ENCODE measurements at regions not wholly inside any gene's neighbourhood (a gene's known extent, or its start where the extent isn't known, plus 50 kb on each side); places are given as distances from the start of the nearest gene placed in this dataset.
"Not testable (repeated sequence)": the region's sequence is repeated elsewhere in the genome, so short reads cannot be mapped to it uniquely, and the experiment has no call there.

DNA sequence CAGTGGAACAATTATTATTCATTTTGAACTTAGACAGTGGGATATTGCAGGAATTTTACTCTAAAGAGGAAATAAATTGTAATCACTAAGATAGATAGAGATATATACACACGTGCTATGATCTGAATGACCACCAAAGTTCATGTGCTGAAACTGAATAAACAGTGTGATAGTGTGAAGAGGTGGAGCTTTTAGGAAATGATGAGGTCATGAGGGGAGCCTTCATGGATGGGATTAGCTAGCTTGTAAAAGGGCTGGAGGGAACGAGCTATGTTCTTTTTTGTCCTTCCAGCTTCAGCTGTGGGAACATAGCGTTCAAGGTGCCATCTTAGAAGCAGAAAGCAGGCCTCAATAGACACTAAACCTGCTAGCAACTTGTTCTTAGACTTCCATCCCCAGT, 191.5 kb upstream of the LRIG3 start:
- no peaks in the 10 kb centered on the region for H3K9me3 Mint-ChIP-seq
- DNase-seq (no peak), ATAC-seq (no peak)
- no peaks in the 10 kb centered on the region for H3K27me3 Mint-ChIP-seq (ENCODE audit: low read depth)
- H3K36me3 Mint-ChIP-seq (ENCODE audit: insufficient read depth) = no peaks in the 10 kb centered on the region
- H3K4me3 Mint-ChIP-seq = no peak overlapping the region
- no peaks in the 10 kb centered on the region for H3K4me1 Mint-ChIP-seq (ENCODE audit: low read depth)

DNA sequence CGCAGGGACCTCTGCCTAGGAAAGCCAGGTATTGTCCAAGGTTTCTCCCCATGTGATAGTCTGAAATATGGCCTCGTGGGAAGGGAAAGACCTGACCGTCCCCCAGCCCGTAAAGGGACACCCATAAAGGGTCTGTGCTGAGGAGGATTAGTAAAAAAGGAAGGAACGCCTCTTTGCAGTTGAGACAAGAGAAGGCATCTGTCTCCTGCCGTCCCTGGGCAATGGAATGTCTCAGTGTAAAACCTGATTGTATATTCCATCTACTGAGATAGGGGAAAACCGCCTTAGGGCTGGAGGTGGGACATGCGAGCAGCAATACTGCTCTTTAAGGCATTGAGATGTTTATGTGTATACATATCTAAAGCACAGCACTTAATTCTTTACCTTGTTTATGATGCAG, 188.2 kb upstream of the LRIG3 start:
- DNase-seq; H3K36me3 Mint-ChIP-seq (ENCODE audit: insufficient read depth); H3K9me3 Mint-ChIP-seq; H3K4me1 Mint-ChIP-seq (ENCODE audit: low read depth); H3K27me3 Mint-ChIP-seq (ENCODE audit: low read depth); H3K4me3 Mint-ChIP-seq; ATAC-seq: not testable (repeated sequence)

DNA sequence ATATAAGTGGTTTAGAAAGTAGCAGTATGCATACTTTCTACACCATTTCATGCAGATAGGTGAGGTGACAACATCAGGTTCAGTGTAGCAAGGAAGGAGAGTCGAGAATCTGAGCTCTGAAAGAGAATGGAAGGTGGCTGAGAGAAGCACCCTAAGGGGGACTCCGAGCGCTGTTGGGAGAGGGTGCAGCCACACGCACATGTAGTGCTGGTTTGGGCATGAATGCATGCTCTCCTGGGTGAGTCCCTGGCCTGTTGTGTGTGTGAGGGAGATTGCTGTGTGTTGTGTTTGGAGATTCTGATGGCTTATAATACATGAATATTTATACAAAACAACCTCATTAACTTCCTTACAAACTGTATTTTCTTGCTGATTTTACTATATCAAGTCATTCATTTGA, 180.3 kb upstream of the LRIG3 start:
- Mint-ChIP-seq H3K9me3 (no peaks in the 10 kb centered on the region), H3K27me3 (ENCODE audit: low read depth) (no peaks in the 10 kb centered on the region), H3K36me3 (ENCODE audit: insufficient read depth) (no peaks in the 10 kb centered on the region), H3K4me1 (ENCODE audit: low read depth) (no peaks in the 10 kb centered on the region), H3K4me3 (no peak overlapping the region)
- ATAC-seq (no peak), DNase-seq (no peak)

DNA sequence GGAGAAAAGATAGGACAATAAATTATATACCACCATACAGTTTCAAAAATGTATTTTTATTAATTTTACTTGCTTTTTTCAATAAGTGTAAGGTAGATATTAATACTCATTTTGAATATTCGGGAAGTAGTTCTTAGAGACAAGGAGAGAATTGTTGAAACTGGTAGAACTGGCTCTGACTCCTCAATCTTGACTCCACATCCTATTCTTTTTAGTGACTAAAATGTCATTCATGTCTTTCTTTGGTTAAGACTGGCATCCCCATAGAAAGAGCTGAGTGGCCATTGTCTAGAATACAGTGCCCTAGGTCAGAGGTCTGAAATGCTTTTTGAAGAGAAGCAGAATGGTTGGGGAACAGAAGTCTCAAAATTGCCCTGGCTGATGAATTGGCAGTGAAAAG, 177.6 kb upstream of the LRIG3 start:
- Mint-ChIP-seq H3K4me3 (no peak overlapping the region), H3K27me3 (ENCODE audit: low read depth) (no peaks in the 10 kb centered on the region), H3K4me1 (ENCODE audit: low read depth) (no peaks in the 10 kb centered on the region), H3K9me3 (no peaks in the 10 kb centered on the region), H3K36me3 (ENCODE audit: insufficient read depth) (no peaks in the 10 kb centered on the region)
- DNase-seq (no peak), ATAC-seq (no peak)

DNA sequence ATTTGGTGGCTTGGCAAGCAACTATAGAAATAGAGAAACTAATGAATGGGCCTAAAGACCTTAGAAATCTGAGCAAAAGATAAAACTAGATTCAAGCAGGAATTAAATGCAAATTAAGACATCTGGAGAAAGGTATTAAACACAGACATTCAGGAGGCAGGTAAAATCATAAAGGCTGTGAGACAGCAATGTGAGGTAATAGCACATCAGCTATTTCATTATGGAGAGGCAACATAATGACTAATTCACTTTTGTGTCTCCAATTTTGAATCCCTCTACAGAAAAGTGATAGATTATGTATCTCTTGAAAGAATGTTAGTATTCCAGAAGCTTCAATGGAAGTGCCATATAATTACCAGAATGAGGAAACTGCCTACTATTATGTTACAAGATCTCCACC, 175.9 kb upstream of the LRIG3 start:
- no peaks in the 10 kb centered on the region for H3K9me3 Mint-ChIP-seq
- no peaks in the 10 kb centered on the region for H3K36me3 Mint-ChIP-seq (ENCODE audit: insufficient read depth)
- DNase-seq = no peak
- no peaks in the 10 kb centered on the region for H3K27me3 Mint-ChIP-seq (ENCODE audit: low read depth)
- no peak overlapping the region for H3K4me3 Mint-ChIP-seq
- H3K4me1 Mint-ChIP-seq (ENCODE audit: low read depth) = no peaks in the 10 kb centered on the region
- no peak for ATAC-seq

DNA sequence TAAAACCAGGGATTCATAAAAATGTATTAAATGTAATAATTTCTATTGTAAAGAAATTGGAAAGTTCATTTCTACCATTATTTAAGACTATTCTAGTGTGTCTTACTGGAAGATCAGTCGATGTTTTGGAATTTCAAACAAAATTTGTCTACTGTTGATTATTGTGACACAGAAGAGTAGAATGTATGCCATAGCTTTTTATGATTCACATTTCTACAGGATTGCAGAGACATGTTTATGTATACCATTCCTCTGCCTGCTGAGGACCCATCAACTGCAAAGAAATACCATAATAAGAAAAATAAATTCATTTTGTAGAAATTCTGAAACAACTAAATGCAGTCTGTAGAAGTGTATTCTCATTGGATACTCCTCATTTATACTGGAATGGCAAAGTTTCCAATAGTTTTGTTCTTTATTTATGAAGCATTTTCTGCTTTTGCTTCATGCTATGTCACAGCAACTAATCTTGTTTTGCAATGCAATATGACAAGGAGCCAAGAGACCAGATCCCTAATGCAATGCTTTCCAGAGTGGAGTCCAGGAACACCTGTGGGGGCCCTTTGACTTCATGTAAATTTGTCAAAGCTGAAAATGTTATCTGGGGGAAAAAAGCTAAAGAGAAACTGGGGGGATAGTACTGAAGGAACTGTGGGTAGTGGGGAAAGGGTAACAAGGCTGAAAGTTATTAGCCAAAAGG, 172.9 kb upstream of the LRIG3 start:
- Mint-ChIP-seq H3K4me1 (ENCODE audit: low read depth) (no peaks in the 10 kb centered on the region), H3K27me3 (ENCODE audit: low read depth) (no peaks in the 10 kb centered on the region), H3K9me3 (no peaks in the 10 kb centered on the region), H3K36me3 (ENCODE audit: insufficient read depth) (no peaks in the 10 kb centered on the region), H3K4me3 (no peak overlapping the region)
- DNase-seq = no peak
- no peak for ATAC-seq

DNA sequence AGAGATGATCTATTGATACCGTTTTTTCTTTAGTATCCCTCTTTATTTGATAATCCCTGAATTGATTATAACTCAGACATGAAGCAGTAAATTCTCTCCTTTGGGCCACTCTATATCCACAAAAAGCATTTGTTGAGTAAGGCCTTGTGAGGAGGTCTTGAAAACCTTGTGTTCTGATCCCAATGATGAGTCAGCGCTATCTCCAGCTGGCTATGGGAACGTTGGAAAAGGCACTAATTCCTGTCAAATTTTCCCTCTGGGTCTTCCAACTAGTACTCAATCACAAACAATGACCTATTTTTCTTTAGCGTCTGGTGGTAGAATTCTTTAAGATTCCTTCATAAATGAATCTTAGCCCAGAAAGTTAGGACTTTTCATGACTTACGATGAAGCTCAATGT, 168.4 kb upstream of the LRIG3 start:
- DNase-seq (no peak), ATAC-seq (no peak)
- H3K36me3 Mint-ChIP-seq (ENCODE audit: insufficient read depth) = no peaks in the 10 kb centered on the region
- H3K4me3 Mint-ChIP-seq = no peak overlapping the region
- no peaks in the 10 kb centered on the region for H3K9me3 Mint-ChIP-seq
- peaks cover 3% of the 10 kb centered on the region for H3K27me3 Mint-ChIP-seq (ENCODE audit: low read depth)
- no peaks in the 10 kb centered on the region for H3K4me1 Mint-ChIP-seq (ENCODE audit: low read depth)

DNA sequence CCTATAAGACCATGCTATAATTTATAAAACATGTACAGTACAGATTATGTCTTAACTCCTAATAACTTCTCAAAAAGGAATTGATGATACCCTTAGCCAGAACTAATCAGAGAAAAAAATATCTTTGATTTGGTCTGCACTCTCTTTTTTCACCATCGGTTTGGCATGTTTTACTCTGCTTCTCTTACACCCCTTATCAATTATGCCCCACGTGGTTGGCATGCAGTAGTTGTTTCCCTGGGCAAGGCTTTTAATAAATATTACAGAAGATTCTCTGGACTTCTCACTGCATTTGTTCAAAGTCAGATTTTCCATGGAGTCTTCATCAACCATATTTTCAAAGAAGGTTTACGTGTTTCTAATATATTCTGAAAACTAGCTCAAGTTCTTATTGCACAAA, 167.4 kb upstream of the LRIG3 start:
- no peaks in the 10 kb centered on the region for H3K36me3 Mint-ChIP-seq (ENCODE audit: insufficient read depth)
- no peaks in the 10 kb centered on the region for H3K9me3 Mint-ChIP-seq
- no peak for ATAC-seq
- H3K4me3 Mint-ChIP-seq = no peak overlapping the region
- DNase-seq = no peak
- H3K27me3 Mint-ChIP-seq (ENCODE audit: low read depth) = peaks cover 3% of the 10 kb centered on the region
- H3K4me1 Mint-ChIP-seq (ENCODE audit: low read depth) = no peaks in the 10 kb centered on the region

DNA sequence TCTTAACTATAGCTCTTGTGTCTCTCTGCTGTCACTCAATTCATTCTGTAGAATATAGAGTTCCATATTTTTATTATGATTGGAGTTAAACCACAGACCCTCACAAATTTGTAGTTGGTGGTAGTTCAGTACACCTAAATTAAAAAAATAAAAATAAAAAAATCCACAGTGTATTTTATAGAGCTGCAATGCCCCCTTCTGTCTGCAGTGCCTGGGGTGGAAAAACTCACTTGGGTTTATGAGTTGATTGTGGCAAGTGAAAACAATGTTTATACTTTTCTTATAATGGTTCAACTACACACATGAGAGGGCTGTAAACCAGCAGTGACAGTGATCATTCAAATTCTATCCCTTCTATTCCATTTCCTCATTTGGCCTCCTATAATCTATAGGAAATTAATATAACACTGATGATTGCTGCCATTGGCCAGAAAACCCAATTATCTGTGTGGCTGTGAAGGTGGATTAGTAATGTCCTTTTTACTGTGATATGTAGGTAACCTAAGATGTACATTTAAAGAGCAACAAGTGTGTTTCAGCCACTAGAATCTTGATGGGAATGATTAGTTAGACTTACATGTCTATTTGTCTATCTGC, 166.9 kb upstream of the LRIG3 start:
- Mint-ChIP-seq H3K4me3 (no peak overlapping the region), H3K4me1 (ENCODE audit: low read depth) (no peaks in the 10 kb centered on the region), H3K36me3 (ENCODE audit: insufficient read depth) (no peaks in the 10 kb centered on the region), H3K9me3 (no peaks in the 10 kb centered on the region), H3K27me3 (ENCODE audit: low read depth) (peaks cover 3% of the 10 kb centered on the region)
- ATAC-seq (no peak), DNase-seq (no peak)

DNA sequence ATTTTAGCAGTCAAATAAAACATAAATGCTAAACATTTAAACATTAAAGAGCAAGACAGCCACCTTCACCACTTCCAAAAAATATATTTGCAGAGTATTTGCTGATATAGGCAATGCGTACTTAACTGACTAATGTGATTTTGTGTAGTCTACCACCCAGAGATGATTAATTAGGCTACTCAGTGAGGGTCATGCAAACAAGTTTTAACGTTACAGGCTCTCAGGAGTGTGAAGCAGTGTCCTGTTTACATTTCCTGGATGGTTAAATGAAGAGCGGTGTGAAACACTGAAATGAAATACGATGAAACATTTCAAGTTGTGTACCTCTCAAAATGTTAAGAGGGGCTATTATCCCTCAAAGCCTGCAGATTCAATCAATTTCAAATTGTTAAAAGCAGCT, 165.8 kb upstream of the LRIG3 start:
- Mint-ChIP-seq H3K27me3 (ENCODE audit: low read depth) (peaks cover 3% of the 10 kb centered on the region), H3K9me3 (no peaks in the 10 kb centered on the region), H3K4me3 (no peak overlapping the region), H3K4me1 (ENCODE audit: low read depth) (no peaks in the 10 kb centered on the region), H3K36me3 (ENCODE audit: insufficient read depth) (no peaks in the 10 kb centered on the region)
- no peak for DNase-seq
- no peak for ATAC-seq

DNA sequence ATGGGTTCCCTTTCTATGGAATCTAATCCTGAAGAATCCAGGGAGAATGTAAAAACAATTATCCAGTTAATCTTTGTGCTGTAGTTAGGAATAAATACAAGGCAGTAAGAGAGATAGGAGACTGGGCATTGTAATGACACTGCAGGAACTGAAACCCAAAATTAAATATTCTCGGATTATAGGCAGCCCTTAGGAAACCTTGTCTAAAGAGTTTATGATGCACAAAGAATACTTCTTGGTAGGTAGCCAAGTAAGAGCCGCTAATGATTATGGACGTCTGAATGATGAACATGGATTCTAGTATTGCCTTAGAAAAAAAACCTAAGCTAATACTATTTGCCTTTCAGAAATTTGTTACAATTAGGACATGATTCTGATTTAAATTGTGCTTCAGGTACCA, 165.4 kb upstream of the LRIG3 start:
- no peak for DNase-seq
- H3K9me3 Mint-ChIP-seq = no peaks in the 10 kb centered on the region
- no peaks in the 10 kb centered on the region for H3K36me3 Mint-ChIP-seq (ENCODE audit: insufficient read depth)

DNA sequence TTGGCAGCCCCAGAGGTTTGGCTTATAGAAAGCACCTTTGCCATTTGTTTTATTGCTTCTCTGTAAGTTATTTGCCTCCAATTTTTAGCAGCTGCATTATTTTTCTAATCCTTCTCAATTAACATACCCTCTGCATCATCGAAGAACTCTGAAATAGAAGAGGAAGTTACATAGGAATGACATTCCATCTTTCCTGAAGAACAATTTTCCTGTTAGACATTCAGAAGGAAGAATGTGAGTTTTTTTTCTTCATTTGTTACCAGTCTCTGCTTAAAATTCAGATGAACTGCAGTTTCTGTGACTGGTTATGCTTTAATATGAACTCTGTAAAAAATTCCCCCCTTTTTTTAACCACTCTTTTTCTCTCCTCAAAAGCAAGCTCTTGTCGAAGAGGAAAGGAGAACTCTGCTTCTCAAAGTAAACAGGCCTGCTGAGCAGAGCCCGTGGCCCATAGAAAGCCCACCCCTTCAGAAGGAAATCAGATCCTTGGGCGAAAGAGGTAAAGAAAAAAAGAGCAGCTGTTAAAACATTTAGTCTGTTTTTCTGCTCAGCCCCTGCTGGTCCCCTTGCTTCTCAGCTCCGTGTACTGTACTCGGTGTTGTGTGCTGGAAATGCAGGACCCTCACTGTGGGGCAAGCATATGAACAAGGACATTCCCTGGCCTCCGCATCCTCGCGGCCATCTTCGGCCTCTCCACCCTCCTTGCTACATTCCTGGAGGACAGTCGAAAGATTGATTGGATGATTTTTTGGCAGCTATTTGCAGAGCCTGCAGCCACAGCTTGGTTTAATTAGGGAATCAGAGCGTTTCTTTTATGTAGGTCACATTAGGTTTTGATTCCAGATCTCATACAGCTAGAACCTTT, 164.4 kb upstream of the LRIG3 start:
- Mint-ChIP-seq H3K4me1 (ENCODE audit: low read depth) (no peaks in the 10 kb centered on the region), H3K27me3 (ENCODE audit: low read depth) (peaks cover 3% of the 10 kb centered on the region), H3K9me3 (no peaks in the 10 kb centered on the region), H3K4me3 (no peak overlapping the region), H3K36me3 (ENCODE audit: insufficient read depth) (no peaks in the 10 kb centered on the region)
- DNase-seq = no peak
- no peak for ATAC-seq

More for the DNA sequence above, 165.4 kb upstream of the LRIG3 start:
- Mint-ChIP-seq H3K4me3 (no peak overlapping the region), H3K4me1 (ENCODE audit: low read depth) (no peaks in the 10 kb centered on the region), H3K27me3 (ENCODE audit: low read depth) (peaks cover 3% of the 10 kb centered on the region)
- ATAC-seq = no peak

DNA sequence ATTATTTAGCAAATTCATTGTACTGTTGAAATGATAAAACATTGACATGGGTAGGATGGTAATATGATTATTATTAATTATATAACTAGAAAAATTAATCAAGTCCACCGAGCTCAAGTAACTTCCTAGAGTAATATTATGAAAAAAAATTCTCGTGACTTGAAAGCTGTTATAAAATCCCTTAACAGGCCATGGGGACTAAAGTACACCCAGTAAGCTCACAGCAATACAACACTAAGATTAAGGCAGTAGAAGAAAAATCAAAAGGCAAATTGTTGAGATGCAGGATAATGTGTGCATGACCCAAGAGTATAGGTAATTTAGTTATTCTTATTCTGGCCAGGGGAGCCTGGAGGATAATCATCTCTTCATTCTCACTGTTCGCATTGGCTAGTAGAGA, 162.6 kb upstream of the LRIG3 start:
- no peak for ATAC-seq
- peaks cover 3% of the 10 kb centered on the region for H3K27me3 Mint-ChIP-seq (ENCODE audit: low read depth)
- no peaks in the 10 kb centered on the region for H3K9me3 Mint-ChIP-seq
- DNase-seq = no peak
- no peaks in the 10 kb centered on the region for H3K4me1 Mint-ChIP-seq (ENCODE audit: low read depth)
- H3K36me3 Mint-ChIP-seq (ENCODE audit: insufficient read depth) = no peaks in the 10 kb centered on the region
- H3K4me3 Mint-ChIP-seq = no peak overlapping the region

DNA sequence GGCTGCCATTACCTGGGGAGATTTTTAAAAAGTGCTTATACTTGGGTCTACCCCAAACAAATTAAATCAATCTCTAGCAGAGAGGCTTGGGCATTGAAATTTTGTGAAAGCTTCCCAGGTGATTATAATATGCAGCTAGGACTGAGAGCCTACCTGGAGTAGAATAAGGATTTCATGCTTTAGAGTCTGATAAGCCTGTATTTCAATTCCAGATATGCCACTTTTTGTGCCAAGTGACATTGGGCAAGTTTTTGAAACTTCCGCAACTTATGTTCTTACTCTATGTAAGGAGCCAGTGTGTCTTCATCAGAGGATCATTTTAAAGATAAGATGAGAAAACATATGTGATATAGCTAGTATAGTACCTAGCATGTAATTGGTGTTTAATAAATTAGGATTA, 159.8 kb upstream of the LRIG3 start:
- H3K9me3 Mint-ChIP-seq = no peaks in the 10 kb centered on the region

DNA sequence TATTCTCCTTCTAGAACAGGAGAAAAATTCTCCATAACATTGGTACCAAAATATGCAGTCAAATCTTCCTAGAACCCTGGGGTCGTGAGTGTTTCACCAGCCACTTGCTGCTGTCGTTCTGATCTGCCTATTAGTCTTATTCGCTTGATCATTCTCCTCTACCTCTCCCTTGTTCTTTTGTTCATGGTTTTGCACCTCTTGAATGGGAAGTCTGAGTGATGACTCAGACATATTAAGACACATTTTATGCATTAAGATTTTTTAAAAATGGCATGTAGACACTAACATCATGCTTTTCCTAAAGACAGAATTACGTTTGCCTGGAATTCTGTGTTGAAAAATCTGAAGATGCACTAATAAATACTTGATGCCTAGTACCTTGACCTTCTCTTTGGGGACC, 159.2 kb upstream of the LRIG3 start:
- no peak for ATAC-seq
- no peaks in the 10 kb centered on the region for H3K9me3 Mint-ChIP-seq
- H3K36me3 Mint-ChIP-seq (ENCODE audit: insufficient read depth) = no peaks in the 10 kb centered on the region
- peaks cover 3% of the 10 kb centered on the region for H3K27me3 Mint-ChIP-seq (ENCODE audit: low read depth)
- no peaks in the 10 kb centered on the region for H3K4me1 Mint-ChIP-seq (ENCODE audit: low read depth)
- DNase-seq = no peak
- H3K4me3 Mint-ChIP-seq = no peak overlapping the region

More for the DNA sequence above, 159.8 kb upstream of the LRIG3 start:
- ATAC-seq = no peak
- peaks cover 3% of the 10 kb centered on the region for H3K27me3 Mint-ChIP-seq (ENCODE audit: low read depth)
- H3K4me3 Mint-ChIP-seq = no peak overlapping the region
- no peaks in the 10 kb centered on the region for H3K4me1 Mint-ChIP-seq (ENCODE audit: low read depth)
- DNase-seq = no peak
- no peaks in the 10 kb centered on the region for H3K36me3 Mint-ChIP-seq (ENCODE audit: insufficient read depth)

All from activated T-cell treated with anti-CD3 and anti-CD28 coated beads, Interleukin-2, amount 50 U/mL, for 4 hours (primary cell).